Endothelial cell of umbilical vein (primary cell): ENCODE measurements at regions not wholly inside any gene's neighbourhood (a gene's known extent, or its start where the extent isn't known, plus 50 kb on each side); places are given as distances from the start of the nearest gene placed in this dataset.

ENCODE experiments used
- BruUV-seq: library from RNA; stranded (reverse); fragments of 400-500 nt; replicated peaks from 2 replicates; lab custom pipeline; 2021; lab: Mats Ljungman, UMichigan
- CTCF ChIA-PET: fragments of 300-600, 350-600 bp; sonication (Branson Sonifier 250); formaldehyde crosslinking; loops from one replicate; lab custom pipeline; 2021; ENCODE audit warnings: antibody characterized with exemption, inconsistent platforms; lab: Charles Lee
- POLR2A ChIA-PET: fragments of 300-600, 350-600 bp; sonication (Branson Sonifier 250); formaldehyde crosslinking; loops from one replicate; lab custom pipeline; 2021; ENCODE audit warnings: antibody characterized with exemption, inconsistent platforms; lab: Charles Lee
- DNase-seq: peaks from one replicate; pipeline ENCODE4 v3.0.0-alpha.2; 2011; ENCODE audit warnings: low read depth, low spot score
- FAIRE-seq: peaks from 2 replicates; lab custom pipeline; 2011; peaks lifted over from hg19 to GRCh38; lab: Jason Lieb, UNC
- H2AFZ ChIP-seq: 2 replicates; pipeline ENCODE4 v1.6.0; 2012; ENCODE audit warnings: low read depth, low read length, control low read depth, inconsistent platforms
- H3K27ac ChIP-seq: 2 replicates; pipeline ENCODE4 v1.5.1; 2011; ENCODE audit warnings: low read depth, mild to moderate bottlenecking, control low read depth, low read length, moderate library complexity; ENCODE audit not compliant: insufficient read depth
- H3K27me3 ChIP-seq, 2 experiments: 2 replicates each; pipeline versions ENCODE4 v1.6.0 to v1.6.1; 2011; ENCODE audit warnings: low read length in 2 of 2, mixed read lengths in 1 of 2; ENCODE audit not compliant: control insufficient read depth in 2 of 2, insufficient read depth in 2 of 2
- H3K36me3 ChIP-seq, 2 experiments: 2 replicates in 1 of 2; 3 replicates in 1 of 2; pipeline ENCODE4 v1.5.1; 2011; ENCODE audit warnings: low read length in 2 of 2, mild to moderate bottlenecking in 1 of 2, moderate library complexity in 1 of 2; ENCODE audit not compliant: control insufficient read depth in 2 of 2, insufficient read depth in 2 of 2; ENCODE audit errors: extremely low read depth in 1 of 2
- H3K4me1 ChIP-seq: 3 replicates; pipeline ENCODE4 v1.5.1; 2011; ENCODE audit warnings: mild to moderate bottlenecking, low read length; ENCODE audit not compliant: control insufficient read depth, insufficient read depth; ENCODE audit errors: extremely low read depth
- H3K4me2 ChIP-seq: 2 replicates; pipeline ENCODE4 v1.6.1; 2011; ENCODE audit warnings: low read length, control low read depth, mixed read lengths; ENCODE audit not compliant: insufficient read depth
- H3K4me3 ChIP-seq, 3 experiments: fragments of 200-600 bp in 1 of 3; sonication (generic), shearing (Covaris generic) in 1 of 3; replicated peaks in 1 of 3; 2 replicates each; pipeline ENCODE4 v1.5.1; 2011 to 2016; ENCODE audit warnings: control low read depth in 3 of 3, low read length in 3 of 3, mild to moderate bottlenecking in 2 of 3, inconsistent platforms in 1 of 3, low read depth in 1 of 3, moderate library complexity in 1 of 3; ENCODE audit not compliant: insufficient read depth in 1 of 3
- H3K79me2 ChIP-seq: 2 replicates; pipeline ENCODE4 v1.6.0; 2012; ENCODE audit warnings: low read length, inconsistent platforms; ENCODE audit not compliant: control insufficient read depth, insufficient read depth
- H3K9ac ChIP-seq: replicated peaks from 2 replicates; pipeline ENCODE3; 2011; ENCODE audit warnings: low read length, control low read depth; ENCODE audit not compliant: insufficient read depth; ENCODE audit errors: extremely low read depth
- H3K9me1 ChIP-seq: replicated peaks from 3 replicates; pipeline ENCODE4 v1.6.0; 2011; ENCODE audit warnings: mild to moderate bottlenecking, low read length; ENCODE audit not compliant: control insufficient read depth, insufficient read depth; ENCODE audit errors: extremely low read depth
- H3K9me3 ChIP-seq: replicated peaks from 2 replicates; pipeline ENCODE4 v1.5.1; 2012; ENCODE audit warnings: low read length, inconsistent platforms; ENCODE audit not compliant: control insufficient read depth, insufficient read depth
- H4K20me1 ChIP-seq: replicated peaks from 2 replicates; pipeline ENCODE3; 2011; ENCODE audit warnings: mild to moderate bottlenecking, low read length; ENCODE audit not compliant: control insufficient read depth, insufficient read depth; ENCODE audit errors: extremely low read depth
- CTCF ChIP-seq, 2 donors: IDR thresholded peaks; 1 replicate in 1 of 2; 2 replicates in 1 of 2; pipeline ENCODE4 v1.5.1; 2011; ENCODE audit warnings: low read length in 2 of 2, mild to moderate bottlenecking in 2 of 2, moderate library complexity in 2 of 2, control low read depth in 1 of 2, inconsistent platforms in 1 of 2, low read depth in 1 of 2; ENCODE audit not compliant: insufficient read depth in 1 of 2; ENCODE audit errors: extremely low read depth in 1 of 2
- EZH2 ChIP-seq: IDR thresholded peaks from 2 replicates; pipeline ENCODE4 v1.6.1; 2012; ENCODE audit warnings: borderline replicate concordance, low read depth, mild to moderate bottlenecking, moderate library complexity, low read length, inconsistent platforms; ENCODE audit not compliant: severe bottlenecking
- FOS ChIP-seq: IDR thresholded peaks from 2 replicates; pipeline ENCODE4 v1.6.1; 2011; ENCODE audit warnings: mild to moderate bottlenecking, low read length, moderate library complexity, borderline replicate concordance; ENCODE audit not compliant: insufficient read depth
- GATA2 ChIP-seq: IDR thresholded peaks from 2 replicates; pipeline ENCODE4 v1.7.0; 2011; ENCODE audit warnings: low read depth, mild to moderate bottlenecking, moderate library complexity, mixed read lengths, low read length; ENCODE audit not compliant: insufficient read length, insufficient read depth
- JUN ChIP-seq: IDR thresholded peaks from 2 replicates; pipeline ENCODE4 v1.6.1; 2011; ENCODE audit warnings: borderline replicate concordance, low read depth; ENCODE audit not compliant: insufficient read length, insufficient read depth
- MAX ChIP-seq: IDR thresholded peaks from 2 replicates; pipeline ENCODE4 v1.6.1; 2011; ENCODE audit not compliant: insufficient read depth, insufficient read length
- MYC ChIP-seq: IDR thresholded peaks from one replicate; pipeline ENCODE4 v1.6.1; 2011; ENCODE audit warnings: mild to moderate bottlenecking, low read depth, low read length
- POLR2A ChIP-seq: IDR thresholded peaks from 2 replicates; pipeline ENCODE4 v1.6.1; 2012; ENCODE audit warnings: low read depth, mild to moderate bottlenecking, control low read depth, low read length
- POLR2AphosphoS5 ChIP-seq: IDR thresholded peaks from 2 replicates; pipeline ENCODE4 v1.6.1; 2012; ENCODE audit warnings: low read depth, mild to moderate bottlenecking, control low read depth, low read length, moderate library complexity; ENCODE audit not compliant: insufficient read depth
- dilution Hi-C: fragments of 300-500 bp; cut with MboI; formaldehyde crosslinking; loops from one replicate; pipeline ENCODE4 v1.15.0; 2019; ENCODE audit warnings: low sequenced_read_pairs; ENCODE audit not compliant: extremely low pct_ligation_motif_present
- intact Hi-C: fragments of 100-400 bp; cut with micrococcal nuclease; formaldehyde crosslinking; loops from one replicate; pipeline ENCODE4 v1.10.0; 2022

- BruUV-seq: no TSS peak
Measured at GRCh38 chr4:181693517-181693916, 549.7 kb upstream of the TENM3 start.

More at GRCh38 chr4:181693517-181693916, 549.7 kb upstream of the TENM3 start:
- H4K20me1 ChIP-seq: no peaks in the 10 kb centered on the region
- DNase-seq (no peak), FAIRE-seq (no peak)
- H3K79me2 ChIP-seq: no peaks in the 10 kb centered on the region
- no peak for TF ChIP-seq POLR2A
- no peak for TF ChIP-seq FOS
- no peak for TF ChIP-seq POLR2AphosphoS5
- TF ChIP-seq EZH2: no peak
- no peak for TF ChIP-seq JUN
- no peak for TF ChIP-seq MYC
- no peak for TF ChIP-seq GATA2
- no peak for TF ChIP-seq CTCF (IDR thresholded peaks at IDR 0.05; ENCODE audit: extremely low read depth in 1 of 2, insufficient read depth in 1 of 2, low read depth in 1 of 2, low read length in 2 of 2)
- TF ChIP-seq MAX: no peak
- H3K36me3 ChIP-seq: no peaks in the 10 kb centered on the region
- no peak overlapping the region for H3K4me3 ChIP-seq
- H3K9ac ChIP-seq: no peak overlapping the region
- intact Hi-C loops: no loop called here
- H2AFZ ChIP-seq: no peak overlapping the region
- no peaks in the 10 kb centered on the region for H3K27me3 ChIP-seq
- H3K9me3 ChIP-seq: no peaks in the 10 kb centered on the region
- H3K9me1 ChIP-seq: no peaks in the 10 kb centered on the region
- no peak overlapping the region for H3K4me2 ChIP-seq
- H3K27ac ChIP-seq: no peak overlapping the region
- no peaks in the 10 kb centered on the region for H3K4me1 ChIP-seq
- dilution Hi-C loops: no loop called here
- POLR2A ChIA-PET: no interaction called here
- CTCF ChIA-PET: no interaction called here
